ENCODE measurements at regions not wholly inside any gene's neighbourhood (a gene's known extent, or its start where the extent isn't known, plus 50 kb on each side); places are given as distances from the start of the nearest gene placed in this dataset. TPM values are rescaled to one million over a fixed set of nuclear protein-coding genes. Genes with fewer than 3 reads are reported as not detected.

DNA sequence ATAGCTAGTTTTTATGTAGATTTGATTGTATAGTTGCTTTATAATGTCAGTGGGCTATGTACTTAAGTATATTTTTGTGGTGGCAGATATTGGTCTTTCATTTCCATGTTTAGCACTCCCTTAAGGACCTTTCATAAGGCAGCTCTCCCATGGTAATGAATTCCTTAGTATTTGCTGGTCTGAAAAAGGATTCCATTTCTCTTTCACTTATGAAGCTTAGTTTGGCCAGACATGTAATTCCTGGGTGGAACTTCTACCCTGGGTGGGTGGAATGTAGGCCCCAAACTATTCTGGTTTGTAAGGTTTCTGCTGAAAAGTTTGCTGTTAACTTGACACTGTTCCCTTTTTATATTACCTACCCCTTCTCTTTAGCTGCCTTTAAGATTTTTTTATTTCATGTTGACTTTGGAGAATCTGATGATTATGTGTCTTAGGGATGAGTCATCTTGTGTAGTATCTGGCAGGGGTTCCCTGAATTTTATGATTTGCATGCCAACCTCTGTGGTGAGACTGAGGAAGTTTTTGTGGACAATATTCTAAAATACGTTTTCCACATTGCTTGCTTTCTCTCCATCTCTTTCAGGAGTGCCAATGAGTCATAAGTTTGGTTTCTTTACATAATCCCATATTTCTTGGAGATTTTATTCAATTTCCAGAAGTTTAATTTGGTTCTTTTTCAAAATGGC is 65.4 kb upstream of the VRK2 start:
- no peak overlapping the region for H3K27ac ChIP-seq (ENCODE audit: low read depth, low read length)
- H3K27me3 ChIP-seq (ENCODE audit: control insufficient read depth in 3 of 3, insufficient read depth in 3 of 3, low read length in 3 of 3), result no peaks in the 10 kb centered on the region
- H3K36me3 ChIP-seq (ENCODE audit: control insufficient read depth in 3 of 3, insufficient read depth in 3 of 3, low read length in 3 of 3), result no peaks in the 10 kb centered on the region
- no peak overlapping the region for H3K9ac ChIP-seq (ENCODE audit: low read depth in 1 of 3, low read length in 3 of 3)
- no peak overlapping the region for H3K4me3 ChIP-seq (ENCODE audit: low read length in 3 of 3)
- H3K9me3 ChIP-seq (ENCODE audit: control insufficient read depth in 3 of 3, low read length in 3 of 3), result no peaks in the 10 kb centered on the region
- H3K4me1 ChIP-seq (ENCODE audit: control insufficient read depth in 3 of 3, insufficient read depth in 3 of 3, low read length in 3 of 3), result no peaks in the 10 kb centered on the region

DNA sequence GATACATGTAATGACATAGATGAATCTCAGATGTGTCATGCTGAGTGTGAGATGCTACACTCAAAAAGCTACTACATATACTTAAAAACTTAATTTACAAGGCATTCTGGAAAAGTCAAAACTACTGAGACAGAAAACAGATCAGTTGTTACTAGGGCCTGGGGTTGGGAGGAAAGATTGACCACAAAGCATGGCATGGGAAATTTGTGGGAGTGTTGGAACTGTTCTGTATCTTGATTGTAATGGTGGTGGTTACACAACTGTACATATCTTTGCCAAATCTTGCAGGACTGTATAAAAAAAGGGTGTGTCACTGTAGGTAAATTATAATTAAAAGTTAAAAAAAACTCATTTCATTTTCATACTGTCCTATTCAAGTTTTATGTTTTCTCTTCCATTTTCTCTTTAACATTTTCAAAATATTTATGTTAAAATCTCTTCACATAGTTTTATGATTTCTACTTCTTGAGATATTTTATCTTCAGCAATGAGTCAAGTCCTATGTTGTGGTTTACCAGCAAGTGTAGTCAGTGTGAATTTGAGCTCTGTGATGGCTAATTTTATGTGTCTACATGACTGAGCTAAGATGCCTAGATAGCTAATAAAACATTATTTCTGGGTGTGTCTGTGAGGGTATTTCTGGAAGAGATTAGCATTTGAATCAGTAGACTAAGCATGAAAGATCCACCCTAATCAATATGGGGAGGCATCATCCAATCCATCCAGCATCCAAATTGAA is 58.6 kb upstream of the VRK2 start:
- Histone ChIP-seq H3K9me3 (ENCODE audit: control insufficient read depth in 3 of 3, low read length in 3 of 3) (no peaks in the 10 kb centered on the region), H3K4me1 (ENCODE audit: control insufficient read depth in 3 of 3, insufficient read depth in 3 of 3, low read length in 3 of 3) (no peaks in the 10 kb centered on the region), H3K27me3 (ENCODE audit: control insufficient read depth in 3 of 3, insufficient read depth in 3 of 3, low read length in 3 of 3) (no peaks in the 10 kb centered on the region), H3K9ac (ENCODE audit: low read depth in 1 of 3, low read length in 3 of 3) (no peak overlapping the region), H3K4me3 (ENCODE audit: low read length in 3 of 3) (no peak overlapping the region), H3K36me3 (ENCODE audit: control insufficient read depth in 3 of 3, insufficient read depth in 3 of 3, low read length in 3 of 3) (no peaks in the 10 kb centered on the region), H3K27ac (ENCODE audit: low read depth, low read length) (no peak overlapping the region)

DNA sequence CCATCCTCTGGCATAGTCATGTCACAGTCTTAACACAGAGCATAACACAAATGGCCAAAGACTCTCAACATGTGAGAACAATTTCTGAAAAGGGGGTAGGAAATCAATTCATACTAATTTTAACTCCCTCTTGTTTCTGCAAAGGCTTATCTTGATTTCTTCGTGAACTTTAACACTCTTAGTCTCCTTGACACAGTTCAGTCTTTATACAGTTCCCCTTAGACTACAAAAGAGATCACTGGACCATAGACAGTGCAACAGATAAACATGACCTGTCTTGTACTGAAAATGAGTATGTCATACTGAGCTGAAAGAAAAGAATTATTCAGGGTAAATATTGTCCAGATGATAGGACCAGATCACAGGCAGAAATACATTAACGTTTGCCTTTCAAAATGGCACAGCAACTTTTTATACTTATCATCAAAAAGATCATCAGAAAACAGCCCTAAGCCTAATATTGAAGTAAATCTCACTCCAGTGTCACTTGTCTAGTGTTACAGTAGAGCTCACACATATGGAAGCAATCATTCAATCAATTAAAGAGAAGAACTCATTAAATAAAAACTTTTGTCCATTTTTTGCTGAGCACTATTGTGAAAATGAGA is 56.4 kb upstream of the VRK2 start:
- Histone ChIP-seq H3K9ac (ENCODE audit: low read depth in 1 of 3, low read length in 3 of 3) (no peak overlapping the region), H3K27ac (ENCODE audit: low read depth, low read length) (no peak overlapping the region), H3K4me1 (ENCODE audit: control insufficient read depth in 3 of 3, insufficient read depth in 3 of 3, low read length in 3 of 3) (no peaks in the 10 kb centered on the region), H3K9me3 (ENCODE audit: control insufficient read depth in 3 of 3, low read length in 3 of 3) (no peaks in the 10 kb centered on the region), H3K4me3 (ENCODE audit: low read length in 3 of 3) (no peak overlapping the region), H3K36me3 (ENCODE audit: control insufficient read depth in 3 of 3, insufficient read depth in 3 of 3, low read length in 3 of 3) (no peaks in the 10 kb centered on the region), H3K27me3 (ENCODE audit: control insufficient read depth in 3 of 3, insufficient read depth in 3 of 3, low read length in 3 of 3) (no peaks in the 10 kb centered on the region)

Small RNA genes in the stretch of these regions (small RNA-seq; reads per million reads assigned to genes)
- gene PPIAP63 (not detected), gene RF00592 (not detected)
